Trophoblast cell (in vitro differentiated cells and primary cell): ENCODE measurements at regions not wholly inside any gene's neighbourhood (a gene's known extent, or its start where the extent isn't known, plus 50 kb on each side); places are given as distances from the start of the nearest gene placed in this dataset.
A peak's percentile ranks its signal among the peaks of the same experiment; 100 is the strongest.
"Not testable (repeated sequence)": the region's sequence is repeated elsewhere in the genome, so short reads cannot be mapped to it uniquely, and the experiment has no call there.

Source experiments
- DNase-seq, 2 donors: peaks; one replicate each; pipeline ENCODE4 v3.0.0-alpha.2; 2016
- H2AFZ ChIP-seq: 2 replicates; pipeline ENCODE4 v1.6.1; 2013; ENCODE audit warnings: low read length, moderate library complexity, mild to moderate bottlenecking; ENCODE audit not compliant: insufficient read depth, poor library complexity
- H2AK5ac ChIP-seq: 2 replicates; pipeline ENCODE4 v1.6.1; 2013; ENCODE audit warnings: mild to moderate bottlenecking, low read length
- H2BK120ac ChIP-seq: 2 replicates; pipeline ENCODE4 v1.6.1; 2013; ENCODE audit warnings: low read length, mild to moderate bottlenecking, moderate library complexity; ENCODE audit not compliant: insufficient read depth, poor library complexity
- H2BK12ac ChIP-seq: 2 replicates; pipeline ENCODE4 v1.6.1; 2013; ENCODE audit warnings: mild to moderate bottlenecking, low read length, moderate library complexity
- H2BK5ac ChIP-seq: 2 replicates; pipeline ENCODE4 v1.6.1; 2013; ENCODE audit warnings: low read length, low read depth, moderate library complexity, mild to moderate bottlenecking; ENCODE audit not compliant: poor library complexity
- H3K14ac ChIP-seq: 2 replicates; pipeline ENCODE4 v1.6.1; 2013; ENCODE audit warnings: mild to moderate bottlenecking, low read length
- H3K18ac ChIP-seq: 2 replicates; pipeline ENCODE4 v1.6.1; 2013; ENCODE audit warnings: mild to moderate bottlenecking, low read length
- H3K23ac ChIP-seq: 2 replicates; pipeline ENCODE4 v1.6.1; 2013; ENCODE audit warnings: low read length
- H3K27ac ChIP-seq: 2 replicates; pipeline ENCODE4 v1.5.1; 2013; ENCODE audit warnings: low read depth, mild to moderate bottlenecking, inconsistent platforms, low read length, moderate library complexity
- H3K27me3 ChIP-seq: 2 replicates; pipeline ENCODE4 v1.6.1; 2013; ENCODE audit warnings: inconsistent platforms, mild to moderate bottlenecking, low read length, moderate library complexity; ENCODE audit not compliant: insufficient read depth
- H3K36me3 ChIP-seq, 2 experiments: 1 replicate in 1 of 2; 2 replicates in 1 of 2; pipeline ENCODE4 v1.6.1; 2013; ENCODE audit warnings: low read length in 2 of 2, mild to moderate bottlenecking in 2 of 2, moderate library complexity in 1 of 2; ENCODE audit not compliant: insufficient read depth in 2 of 2, control insufficient read depth in 1 of 2
- H3K4ac ChIP-seq: 2 replicates; pipeline ENCODE4 v1.6.1; 2013; ENCODE audit warnings: low read depth, mild to moderate bottlenecking, low read length, moderate library complexity
- H3K4me1 ChIP-seq, 2 experiments: 1 replicate in 1 of 2; 2 replicates in 1 of 2; pipeline ENCODE4 v1.6.1; 2013; ENCODE audit warnings: low read length in 2 of 2, mild to moderate bottlenecking in 2 of 2, moderate library complexity in 1 of 2; ENCODE audit not compliant: insufficient read depth in 2 of 2, control insufficient read depth in 1 of 2
- H3K4me2 ChIP-seq: 2 replicates; pipeline ENCODE4 v1.6.1; 2013; ENCODE audit warnings: inconsistent platforms, mild to moderate bottlenecking, low read length, moderate library complexity
- H3K4me3 ChIP-seq: 2 replicates; pipeline ENCODE4 v1.5.1; 2013; ENCODE audit warnings: mild to moderate bottlenecking, low read depth, low read length, inconsistent platforms
- H3K79me1 ChIP-seq: one replicate; pipeline ENCODE4 v1.6.1; 2013; ENCODE audit warnings: low read length
- H3K79me2 ChIP-seq: 2 replicates; pipeline ENCODE4 v1.6.1; 2013; ENCODE audit warnings: low read length, mild to moderate bottlenecking; ENCODE audit not compliant: control insufficient read depth, insufficient read depth, poor library complexity
- H3K9ac ChIP-seq: 2 replicates; pipeline ENCODE4 v1.6.1; 2013; ENCODE audit warnings: mild to moderate bottlenecking, low read length
- H3K9me3 ChIP-seq: 2 replicates; pipeline ENCODE4 v1.6.1; 2013; ENCODE audit warnings: low read depth, mild to moderate bottlenecking, control low read depth, inconsistent platforms, low read length; ENCODE audit not compliant: insufficient read depth
- H4K12ac ChIP-seq: 2 replicates; pipeline ENCODE4 v1.6.1; 2013; ENCODE audit warnings: low read depth, mild to moderate bottlenecking, low read length, moderate library complexity
- H4K8ac ChIP-seq: 2 replicates; pipeline ENCODE4 v1.6.1; 2013; ENCODE audit warnings: low read depth, mild to moderate bottlenecking, low read length, moderate library complexity
- H4K91ac ChIP-seq: one replicate; pipeline ENCODE4 v1.6.1; 2013; ENCODE audit warnings: low read depth, mild to moderate bottlenecking, low read length, moderate library complexity
- WGBS: extraction: QIAGEN DNeasy Blood & Tissue Kit; methylation state at CpG from one replicate; pipeline ENCODE4 v1.1.7; 2013; ENCODE audit warnings: missing lambda C conversion rate; ENCODE audit not compliant: insufficient read length, insufficient coverage; ENCODE audit errors: extremely low coverage; 5-methylcytosine and 5-hydroxymethylcytosine counted together

GRCh38 chr2:198508610-198509009 lies 704.2 kb downstream of the PLCL1 start:
- not testable (repeated sequence) for H2BK5ac ChIP-seq
- no CpG with 5 or more reads among the region's 1 CpG for WGBS

DNA sequence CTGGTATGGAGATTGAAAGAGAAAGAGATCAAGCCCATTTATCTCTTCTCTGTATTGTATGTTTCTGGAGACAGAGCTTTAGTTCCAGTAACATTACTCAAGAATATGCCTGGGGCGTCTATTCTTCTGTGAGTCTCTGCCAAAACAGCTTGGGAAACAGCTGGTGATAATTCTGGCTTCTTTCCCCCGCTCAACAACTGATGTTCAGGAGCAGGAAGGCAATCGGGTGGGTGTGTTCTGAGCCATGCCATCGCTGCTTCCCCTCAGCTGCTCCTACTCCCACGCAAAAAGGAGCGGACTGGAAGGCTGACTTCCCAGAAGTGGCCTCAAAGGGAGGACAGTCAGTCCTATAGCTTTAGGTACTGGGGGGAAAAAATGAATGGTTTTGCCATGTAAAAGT lies 695.1 kb downstream of the PLCL1 start:
- H3K36me3 ChIP-seq, result no peaks in the 10 kb centered on the region
- no peak overlapping the region for H2BK12ac ChIP-seq
- no peak overlapping the region for H3K4ac ChIP-seq
- peak in 1 of 2 donors; percentile 5 for DNase-seq
- H4K91ac ChIP-seq, result no peak overlapping the region
- no CpG with 5 or more reads among the region's 6 CpGs for WGBS
- H3K79me2 ChIP-seq, result no peaks in the 10 kb centered on the region
- no peak overlapping the region for H2BK5ac ChIP-seq
- no peak overlapping the region for H2AFZ ChIP-seq
- no peak overlapping the region for H2AK5ac ChIP-seq
- H3K79me1 ChIP-seq, result no peaks in the 10 kb centered on the region
- no peak overlapping the region for H4K12ac ChIP-seq
- no peak overlapping the region for H3K27ac ChIP-seq
- H4K8ac ChIP-seq, result no peak overlapping the region
- H3K4me1 ChIP-seq, result no peaks in the 10 kb centered on the region
- no peak overlapping the region for H2BK120ac ChIP-seq
- H3K27me3 ChIP-seq, result no peaks in the 10 kb centered on the region
- H3K23ac ChIP-seq, result no peak overlapping the region
- H3K9ac ChIP-seq, result no peak overlapping the region
- no peak overlapping the region for H3K4me2 ChIP-seq
- no peak overlapping the region for H3K18ac ChIP-seq
- no peak overlapping the region for H3K4me3 ChIP-seq
- H3K9me3 ChIP-seq, result no peaks in the 10 kb centered on the region
- no peak overlapping the region for H3K14ac ChIP-seq

More at GRCh38 chr2:198508610-198509009, 704.2 kb downstream of the PLCL1 start:
- not testable (repeated sequence) for H3K79me1 ChIP-seq, H3K79me2 ChIP-seq, H2AK5ac ChIP-seq, H3K18ac ChIP-seq, H3K4me3 ChIP-seq, H3K4me2 ChIP-seq, H3K4ac ChIP-seq, H3K9me3 ChIP-seq, H3K9ac ChIP-seq, H2AFZ ChIP-seq, H3K27ac ChIP-seq, H3K14ac ChIP-seq, H4K91ac ChIP-seq, H3K27me3 ChIP-seq, H3K36me3 ChIP-seq, H4K12ac ChIP-seq, H2BK120ac ChIP-seq, H3K23ac ChIP-seq, H3K4me1 ChIP-seq, H2BK12ac ChIP-seq, DNase-seq, H4K8ac ChIP-seq

GRCh38 chr2:198498516-198498915 lies 694.1 kb downstream of the PLCL1 start:
- no peak overlapping the region for H4K8ac ChIP-seq
- no peak overlapping the region for H4K12ac ChIP-seq
- no peak overlapping the region for H4K91ac ChIP-seq
- no peak overlapping the region for H2AFZ ChIP-seq
- H3K14ac ChIP-seq, result no peak overlapping the region
- no peak overlapping the region for H3K27ac ChIP-seq
- no peaks in the 10 kb centered on the region for H3K27me3 ChIP-seq
- no peak overlapping the region for H3K9ac ChIP-seq
- no peaks in the 10 kb centered on the region for H3K79me2 ChIP-seq
- H2BK5ac ChIP-seq, result no peak overlapping the region
- no peak overlapping the region for H3K23ac ChIP-seq
- no peak overlapping the region for H3K4me2 ChIP-seq
- no peaks in the 10 kb centered on the region for H3K79me1 ChIP-seq
- no peaks in the 10 kb centered on the region for H3K36me3 ChIP-seq
- H3K4me1 ChIP-seq, result no peaks in the 10 kb centered on the region
- H2BK12ac ChIP-seq, result no peak overlapping the region
- H3K4ac ChIP-seq, result no peak overlapping the region
- no peak overlapping the region for H3K18ac ChIP-seq
- H2BK120ac ChIP-seq, result no peak overlapping the region
- H2AK5ac ChIP-seq, result no peak overlapping the region
- no peaks in the 10 kb centered on the region for H3K9me3 ChIP-seq
- no peak overlapping the region for H3K4me3 ChIP-seq
- no peak for DNase-seq

DNA sequence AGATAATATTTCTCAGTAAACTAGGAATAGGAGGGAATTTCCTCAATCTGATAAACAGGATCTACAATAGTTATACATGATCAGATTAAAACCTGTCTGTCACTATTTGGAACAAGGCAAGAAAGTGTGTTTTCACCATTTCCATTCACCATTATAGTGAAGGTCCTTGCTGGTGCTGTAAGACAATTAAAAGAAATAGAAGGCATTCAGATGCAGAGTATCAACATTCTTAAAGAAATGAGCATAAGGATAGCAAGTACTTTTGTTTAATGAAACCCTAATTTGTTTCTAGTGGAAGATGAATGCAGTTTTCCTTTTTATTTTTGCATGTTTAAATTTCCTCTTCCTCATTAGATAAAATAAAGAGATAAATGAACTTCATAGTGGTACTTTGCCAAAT lies 693.7 kb downstream of the PLCL1 start:
- Histone ChIP-seq H2BK12ac (no peak overlapping the region), H2BK5ac (no peak overlapping the region), H3K79me2 (no peaks in the 10 kb centered on the region), H3K27me3 (no peaks in the 10 kb centered on the region), H3K14ac (no peak overlapping the region), H3K4me3 (no peak overlapping the region), H3K4ac (no peak overlapping the region), H3K27ac (no peak overlapping the region), H3K23ac (no peak overlapping the region), H2AFZ (no peak overlapping the region), H4K8ac (no peak overlapping the region), H3K4me2 (no peak overlapping the region), H3K79me1 (no peaks in the 10 kb centered on the region), H3K9me3 (no peaks in the 10 kb centered on the region), H3K4me1 (no peaks in the 10 kb centered on the region), H4K91ac (no peak overlapping the region), H3K9ac (no peak overlapping the region), H3K18ac (no peak overlapping the region), H2BK120ac (no peak overlapping the region), H3K36me3 (no peaks in the 10 kb centered on the region), H2AK5ac (no peak overlapping the region), H4K12ac (no peak overlapping the region)
- no peak for DNase-seq

DNA sequence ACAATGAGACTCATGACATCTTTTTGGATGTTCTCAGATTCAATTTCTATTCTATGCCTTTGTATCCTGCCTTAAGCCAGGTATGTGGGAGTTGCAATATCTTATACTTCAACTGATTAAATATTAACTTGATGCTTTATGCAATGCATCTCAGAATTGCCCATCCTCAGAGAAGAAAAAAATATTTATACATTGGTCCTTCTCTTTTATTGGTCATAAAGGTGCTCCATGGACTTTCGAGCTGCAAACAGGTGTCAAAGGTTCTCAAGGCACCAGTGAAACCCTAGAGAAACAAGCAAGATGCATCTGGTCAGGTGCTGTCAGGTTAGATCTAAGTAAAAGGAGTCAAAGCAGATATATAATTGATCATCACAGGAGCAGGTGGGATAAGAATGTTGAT lies 690.5 kb downstream of the PLCL1 start:
- Histone ChIP-seq H3K9ac (no peak overlapping the region), H4K91ac (no peak overlapping the region), H3K18ac (no peak overlapping the region), H3K9me3 (no peaks in the 10 kb centered on the region), H3K4me3 (no peak overlapping the region), H3K27ac (no peak overlapping the region), H4K12ac (no peak overlapping the region), H4K8ac (no peak overlapping the region), H2BK12ac (no peak overlapping the region), H2AK5ac (no peak overlapping the region), H3K14ac (no peak overlapping the region), H3K36me3 (no peaks in the 10 kb centered on the region), H2BK120ac (no peak overlapping the region), H3K27me3 (no peaks in the 10 kb centered on the region), H2AFZ (no peak overlapping the region), H3K23ac (no peak overlapping the region), H3K79me2 (no peaks in the 10 kb centered on the region), H2BK5ac (no peak overlapping the region), H3K79me1 (no peaks in the 10 kb centered on the region), H3K4ac (no peak overlapping the region), H3K4me1 (no peaks in the 10 kb centered on the region), H3K4me2 (no peak overlapping the region)
- DNase-seq, result no peak
- no CpG with 5 or more reads among the region's 1 CpG for WGBS
